WI38 (cell line): ENCODE measurements at regions not wholly inside any gene's neighbourhood (a gene's known extent, or its start where the extent isn't known, plus 50 kb on each side); places are given as distances from the start of the nearest gene placed in this dataset.

Source experiments
- H3K4me3 ChIP-seq: 2 replicates; pipeline ENCODE4 v1.5.1; 2011; ENCODE audit warnings: low read depth, mild to moderate bottlenecking, control low read depth, low read length
- CTCF ChIP-seq: IDR thresholded peaks from 2 replicates; pipeline ENCODE4 v1.5.1; 2012; ENCODE audit warnings: low read depth, mild to moderate bottlenecking, control low read depth, low read length

- TF ChIP-seq CTCF, result no peak
- H3K4me3 ChIP-seq, result no peak overlapping the region
Measured at GRCh38 chr16:80454802-80455201, 86.0 kb upstream of the DYNLRB2 start.

GRCh38 chr16:80449392-80449791, 91.4 kb upstream of the DYNLRB2 start:
- no peak for TF ChIP-seq CTCF
- no peak overlapping the region for H3K4me3 ChIP-seq

GRCh38 chr16:80447241-80447640, 93.6 kb upstream of the DYNLRB2 start:
- H3K4me3 ChIP-seq, result no peak overlapping the region
- TF ChIP-seq CTCF, result no peak

- no peak for TF ChIP-seq CTCF
- no peak overlapping the region for H3K4me3 ChIP-seq
Measured at GRCh38 chr16:80442779-80443178, 98.0 kb upstream of the DYNLRB2 start.

GRCh38 chr16:80441935-80442334, 98.9 kb upstream of the DYNLRB2 start:
- TF ChIP-seq CTCF, result no peak
- no peak overlapping the region for H3K4me3 ChIP-seq

- no peak for TF ChIP-seq CTCF
- no peak overlapping the region for H3K4me3 ChIP-seq
Measured at GRCh38 chr16:80440667-80441066, 100.1 kb upstream of the DYNLRB2 start.

- no peak overlapping the region for H3K4me3 ChIP-seq
- no peak for TF ChIP-seq CTCF
Measured at GRCh38 chr16:80437707-80438106, 103.1 kb upstream of the DYNLRB2 start.
